NCI-H2081 (cell line): ENCODE measurements at regions not wholly inside any gene's neighbourhood (a gene's known extent, or its start where the extent isn't known, plus 50 kb on each side); places are given as distances from the start of the nearest gene placed in this dataset.
A peak's percentile ranks its signal among the peaks of the same experiment; 100 is the strongest.

ENCODE experiments used
- DNase-seq, 2 experiments: peaks; one replicate each; lab custom pipeline; 2025; lab: John Stamatoyannopoulos, UW

- no peak for DNase-seq
Observed at GRCh38 chr17:56648321-56648720, 54.8 kb downstream of the NOG start.

GRCh38 chr17:56648806-56649205 is 55.3 kb downstream of the NOG start:
- DNase-seq = no peak

GRCh38 chr17:56652628-56653027 is 59.1 kb downstream of the NOG start:
- DNase-seq = no peak

GRCh38 chr17:56653877-56654276 is 60.4 kb downstream of the NOG start:
- no peak for DNase-seq

GRCh38 chr17:56656701-56657327 is 63.3 kb downstream of the NOG start:
- DNase-seq = no peak

- no peak for DNase-seq
Observed at GRCh38 chr17:56658648-56659047, 65.1 kb downstream of the NOG start.

GRCh38 chr17:56659622-56660021 is 66.1 kb downstream of the NOG start:
- DNase-seq = no peak

GRCh38 chr17:56661906-56662305 is 68.4 kb downstream of the NOG start:
- no peak for DNase-seq

GRCh38 chr17:56665864-56666263 is 72.4 kb downstream of the NOG start:
- no peak for DNase-seq

GRCh38 chr17:56667925-56668458 is 74.5 kb downstream of the NOG start:
- no peak for DNase-seq

GRCh38 chr17:56672195-56672594 is 78.7 kb downstream of the NOG start:
- DNase-seq = no peak

- DNase-seq = no peak
Observed at GRCh38 chr17:56674401-56674925, 81.0 kb downstream of the NOG start.

GRCh38 chr17:56675876-56676660 is 82.6 kb downstream of the NOG start:
- no peak for DNase-seq

GRCh38 chr17:56676810-56677209 is 83.3 kb downstream of the NOG start:
- DNase-seq = no peak

GRCh38 chr17:56678249-56679114 is 85.0 kb downstream of the NOG start:
- DNase-seq = no peak

- peak in 1 of 2 experiments; percentile 20 for DNase-seq
Observed at GRCh38 chr17:56679115-56679776, 85.7 kb downstream of the NOG start.

GRCh38 chr17:56679777-56680422 is 86.4 kb downstream of the NOG start:
- no peak for DNase-seq

GRCh38 chr17:56680676-56681075 is 87.2 kb downstream of the NOG start:
- DNase-seq = no peak

- no peak for DNase-seq
Observed at GRCh38 chr17:56681561-56682266, 88.2 kb downstream of the NOG start.

GRCh38 chr17:56688151-56688550 is 94.7 kb downstream of the NOG start:
- no peak for DNase-seq
